Right cardiac atrium (tissue), 5 donors: ENCODE measurements at regions not wholly inside any gene's neighbourhood (a gene's known extent, or its start where the extent isn't known, plus 50 kb on each side); places are given as distances from the start of the nearest gene placed in this dataset.

Experiments used
- ATAC-seq, 2 donors: fragments of 200-7000 bp; cut with Tn5 transposase; one replicate each; pipeline versions ENCODE4 v1.8.0 to v1.9.1; 2020; ENCODE audit warnings: moderate library complexity in 2 of 2, mild to moderate bottlenecking in 1 of 2
- DNase-seq, 3 donors: peaks; one replicate each; pipeline ENCODE4 v3.0.0-alpha.2; 2020
- H3K27ac ChIP-seq: one replicate; pipeline ENCODE4 v1.5.1; 2013; ENCODE audit warnings: mild to moderate bottlenecking, low read length, control low read depth, moderate library complexity
- H3K27me3 ChIP-seq: one replicate; pipeline ENCODE4 v1.6.1; 2013; ENCODE audit not compliant: control insufficient read depth, insufficient read depth
- H3K4me1 ChIP-seq: one replicate; pipeline ENCODE4 v1.6.1; 2013; ENCODE audit warnings: low read length; ENCODE audit not compliant: control insufficient read depth, insufficient read depth
- H3K4me3 ChIP-seq: one replicate; pipeline ENCODE4 v1.5.1; 2013; ENCODE audit warnings: low read length, control low read depth
- H3K9me3 ChIP-seq: one replicate; pipeline ENCODE4 v1.6.1; 2013; ENCODE audit warnings: low read length; ENCODE audit not compliant: control insufficient read depth
- WGBS: extraction: QIAGEN DNeasy Blood & Tissue Kit; methylation state at CpG from one replicate; pipeline ENCODE4 v1.1.7; 2013; 5-methylcytosine and 5-hydroxymethylcytosine counted together
- intact Hi-C, 4 donors: fragments of 100-400 bp; cut with DNase I; formaldehyde crosslinking; loops; one replicate each; pipeline versions ENCODE4 v1.11.0 to v1.14.0; 2022 to 2023
- donor health status: healthy with polysubstance abuse.
- donor health status: DM: no; HTN: yes; CAD: no.
- donor health status: DM: no; HTN: no; CAD: no.
- donor health status: DM: no; HTN: yes; CAD: no; lungs with severe emphysema.
- donor health status: DM: yes; HTN: yes; CAD: no.

GRCh38 chr15:92224843-92225242, 168.8 kb upstream of the ST8SIA2 start:
- DNase-seq (no peak), ATAC-seq (no peak)
- H3K9me3 ChIP-seq = no peaks in the 10 kb centered on the region
- no peak overlapping the region for H3K27ac ChIP-seq
- H3K27me3 ChIP-seq = no peaks in the 10 kb centered on the region
- no peaks in the 10 kb centered on the region for H3K4me1 ChIP-seq
- intact Hi-C loops = loop anchor here (5.0 kb wide), 1 partner anchor 128 kb away; no protein-coding TSS in a partner anchor
- no peak overlapping the region for H3K4me3 ChIP-seq
- 81% methylated on average over 2 of the region's 2 CpGs for WGBS

- DNase-seq = no peak
Observed at GRCh38 chr15:92226020-92226612, 167.6 kb upstream of the ST8SIA2 start.

DNA sequence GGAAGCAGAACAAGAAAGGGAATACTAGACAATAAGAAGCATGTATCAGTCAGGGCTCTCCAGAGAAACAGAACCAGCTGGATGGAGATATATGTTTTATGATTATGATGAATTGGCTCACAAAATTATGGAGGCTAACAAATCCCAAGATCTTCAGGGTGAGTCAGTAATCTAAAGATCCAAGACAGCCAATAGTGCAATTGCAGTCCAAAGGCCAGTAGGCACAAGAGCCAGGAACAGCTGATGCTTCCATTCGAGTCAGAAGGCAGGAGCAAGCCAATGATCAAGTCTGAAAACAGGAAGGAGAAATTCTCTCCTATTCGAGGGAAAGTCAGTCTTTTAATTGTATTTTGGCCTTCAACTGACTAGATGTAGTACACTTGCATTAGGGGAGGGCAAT, 164.9 kb upstream of the ST8SIA2 start:
- intact Hi-C loops = loop anchor here (5.0 kb wide), 1 partner anchor 132 kb away; no protein-coding TSS in a partner anchor
- no peak for ATAC-seq

More at GRCh38 chr15:92226020-92226612, 167.6 kb upstream of the ST8SIA2 start:
- peak; percentile 64 to 74 for ATAC-seq
- no peaks in the 10 kb centered on the region for H3K9me3 ChIP-seq
- 54% methylated on average over 6 of the region's 6 CpGs for WGBS
- no peaks in the 10 kb centered on the region for H3K4me1 ChIP-seq
- no peak overlapping the region for H3K4me3 ChIP-seq
- no peaks in the 10 kb centered on the region for H3K27me3 ChIP-seq
- intact Hi-C loops = loop anchor here (5.0 kb wide), 1 partner anchor 129 kb away; no protein-coding TSS in a partner anchor
- no peak overlapping the region for H3K27ac ChIP-seq

GRCh38 chr15:92231461-92231860, 162.2 kb upstream of the ST8SIA2 start:
- no peak for DNase-seq
- Histone ChIP-seq H3K27me3 (no peaks in the 10 kb centered on the region), H3K4me1 (no peaks in the 10 kb centered on the region), H3K4me3 (no peak overlapping the region), H3K9me3 (no peaks in the 10 kb centered on the region), H3K27ac (no peak overlapping the region)
- intact Hi-C loops = no loop called here
- ATAC-seq = no peak
- WGBS = 48% methylated on average over 4 of the region's 4 CpGs

More for the DNA sequence above, 164.9 kb upstream of the ST8SIA2 start:
- Histone ChIP-seq H3K4me3 (no peak overlapping the region), H3K9me3 (no peaks in the 10 kb centered on the region), H3K4me1 (no peaks in the 10 kb centered on the region), H3K27me3 (no peaks in the 10 kb centered on the region), H3K27ac (no peak overlapping the region)
- no peak for DNase-seq
- 58% methylated on average over 2 of the region's 2 CpGs for WGBS

DNA sequence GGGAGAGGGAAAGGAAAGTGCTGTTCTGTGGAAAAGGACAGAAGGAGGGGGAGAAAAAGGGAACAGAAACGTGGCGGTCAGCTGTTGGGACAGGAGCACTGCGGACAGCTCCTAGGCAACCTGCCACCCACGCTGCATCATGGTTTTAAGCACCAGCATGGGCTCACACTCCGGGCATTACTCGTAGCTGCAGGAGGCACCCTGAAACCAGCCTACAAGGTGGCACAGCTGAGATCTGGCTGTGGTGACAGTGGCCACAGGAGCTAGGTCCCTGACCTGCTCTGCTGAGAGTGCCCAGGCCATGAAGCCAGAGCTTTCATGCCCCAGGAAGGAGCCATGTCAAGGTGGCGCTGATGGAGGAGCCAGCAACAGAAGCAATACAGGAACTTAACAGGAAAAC, 161.4 kb upstream of the ST8SIA2 start:
- ATAC-seq = no peak
- WGBS = 68% methylated on average over 7 of the region's 7 CpGs

GRCh38 chr15:92232876-92233275, 160.8 kb upstream of the ST8SIA2 start:
- H3K4me1 ChIP-seq = no peaks in the 10 kb centered on the region
- H3K9me3 ChIP-seq = no peaks in the 10 kb centered on the region
- DNase-seq = no peak
- H3K27ac ChIP-seq = no peak overlapping the region
- intact Hi-C loops = no loop called here
- no peak for ATAC-seq
- WGBS = 96% methylated on average over 1 of the region's 1 CpG
- H3K4me3 ChIP-seq = no peak overlapping the region
- H3K27me3 ChIP-seq = no peaks in the 10 kb centered on the region

More for the DNA sequence above, 161.4 kb upstream of the ST8SIA2 start:
- Histone ChIP-seq H3K27ac (no peak overlapping the region), H3K4me1 (no peaks in the 10 kb centered on the region), H3K9me3 (no peaks in the 10 kb centered on the region), H3K27me3 (no peaks in the 10 kb centered on the region), H3K4me3 (no peak overlapping the region)
- no peak for DNase-seq
- intact Hi-C loops = no loop called here

- Histone ChIP-seq H3K27me3 (no peaks in the 10 kb centered on the region), H3K9me3 (no peaks in the 10 kb centered on the region), H3K27ac (no peak overlapping the region), H3K4me3 (no peak overlapping the region), H3K4me1 (no peaks in the 10 kb centered on the region)
- DNase-seq (no peak), ATAC-seq (no peak)
- intact Hi-C loops = no loop called here
- 70% methylated on average over 3 of the region's 3 CpGs for WGBS
Observed at GRCh38 chr15:92243227-92243626, 150.5 kb upstream of the ST8SIA2 start.

GRCh38 chr15:92244703-92245102, 149.0 kb upstream of the ST8SIA2 start:
- Histone ChIP-seq H3K27me3 (no peaks in the 10 kb centered on the region), H3K4me1 (no peaks in the 10 kb centered on the region), H3K27ac (no peak overlapping the region), H3K4me3 (no peak overlapping the region), H3K9me3 (no peaks in the 10 kb centered on the region)
- DNase-seq (no peak), ATAC-seq (no peak)
- intact Hi-C loops = no loop called here
- WGBS = 66% methylated on average over 1 of the region's 1 CpG

DNA sequence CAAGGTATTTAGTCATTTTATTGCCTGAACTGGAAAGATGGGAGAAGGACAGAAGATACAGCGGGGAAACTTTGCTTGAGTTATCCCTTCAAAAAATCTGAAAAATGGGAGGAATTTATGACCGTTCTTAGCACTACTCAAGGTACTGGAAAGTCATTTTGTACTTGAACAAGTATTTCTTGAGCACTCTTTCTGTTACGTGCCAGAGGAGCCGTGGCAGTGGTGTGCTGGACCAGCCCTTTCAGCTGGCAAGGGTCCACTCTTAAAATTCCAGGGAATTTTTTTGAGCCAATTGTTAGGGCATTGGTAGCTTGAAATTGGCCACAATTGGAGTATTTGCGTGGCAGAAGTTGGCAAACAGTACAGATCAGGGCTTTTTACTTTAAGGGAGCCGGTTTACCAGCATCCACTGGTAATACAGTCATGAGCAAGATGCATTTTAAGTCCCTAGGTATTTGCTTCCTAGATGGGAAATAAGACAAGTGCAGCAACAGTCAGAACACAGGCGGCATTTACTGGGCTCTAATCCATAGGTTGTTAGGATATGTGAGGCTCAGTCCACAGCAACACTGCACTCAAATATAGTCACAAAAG, 145.9 kb upstream of the ST8SIA2 start:
- H3K4me3 ChIP-seq = no peak overlapping the region
- H3K9me3 ChIP-seq = no peaks in the 10 kb centered on the region
- no peak for DNase-seq
- no peak for ATAC-seq
- intact Hi-C loops = no loop called here
- WGBS = 78% methylated on average over 7 of the region's 7 CpGs
- H3K27me3 ChIP-seq = no peaks in the 10 kb centered on the region
- no peaks in the 10 kb centered on the region for H3K4me1 ChIP-seq
- H3K27ac ChIP-seq = no peak overlapping the region

GRCh38 chr15:92266796-92267685, 126.6 kb upstream of the ST8SIA2 start:
- no peak overlapping the region for H3K4me3 ChIP-seq
- DNase-seq (no peak), ATAC-seq (peak in 1 of 2 donors; percentile 38)
- WGBS = 28% methylated on average over 14 of the region's 14 CpGs
- H3K27ac ChIP-seq = no peak overlapping the region
- H3K27me3 ChIP-seq = no peaks in the 10 kb centered on the region
- H3K9me3 ChIP-seq = no peaks in the 10 kb centered on the region
- intact Hi-C loops = no loop called here
- no peaks in the 10 kb centered on the region for H3K4me1 ChIP-seq

- no peaks in the 10 kb centered on the region for H3K9me3 ChIP-seq
- 62% methylated on average over 3 of the region's 3 CpGs for WGBS
- H3K4me1 ChIP-seq = no peaks in the 10 kb centered on the region
- DNase-seq (no peak), ATAC-seq (no peak)
- no peak overlapping the region for H3K27ac ChIP-seq
- no peak overlapping the region for H3K4me3 ChIP-seq
- intact Hi-C loops = no loop called here
- H3K27me3 ChIP-seq = no peaks in the 10 kb centered on the region
Observed at GRCh38 chr15:92268900-92269299, 124.8 kb upstream of the ST8SIA2 start.
